ENCODE measurements at regions not wholly inside any gene's neighbourhood (a gene's known extent, or its start where the extent isn't known, plus 50 kb on each side); places are given as distances from the start of the nearest gene placed in this dataset.
"Not testable (repeated sequence)": the region's sequence is repeated elsewhere in the genome, so short reads cannot be mapped to it uniquely, and the experiment has no call there.

GRCh38 chr5:84779186-84779585 is 394.5 kb upstream of the EDIL3 start:
- DNase-seq: no peak

GRCh38 chr5:84764227-84764626 is 379.5 kb upstream of the EDIL3 start:
- DNase-seq: no peak

- no peak for DNase-seq
These were observed 373.3 kb upstream of the EDIL3 start for GRCh38 chr5:84758008-84758407.

- DNase-seq: no peak
These were observed 368.1 kb upstream of the EDIL3 start for GRCh38 chr5:84752780-84753179.

GRCh38 chr5:84748313-84748712 is 363.6 kb upstream of the EDIL3 start:
- DNase-seq: no peak

- not testable (repeated sequence) for DNase-seq
These were observed 361.6 kb upstream of the EDIL3 start for GRCh38 chr5:84746280-84746679.

GRCh38 chr5:84741056-84741455 is 356.4 kb upstream of the EDIL3 start:
- DNase-seq: no peak

GRCh38 chr5:84729326-84729725 is 344.6 kb upstream of the EDIL3 start:
- no peak for DNase-seq

GRCh38 chr5:84727708-84728107 is 343.0 kb upstream of the EDIL3 start:
- no peak for DNase-seq

GRCh38 chr5:84725946-84726570 is 341.4 kb upstream of the EDIL3 start:
- DNase-seq: no peak

GRCh38 chr5:84724683-84725082 is 340.0 kb upstream of the EDIL3 start:
- no peak for DNase-seq

GRCh38 chr5:84724181-84724580 is 339.5 kb upstream of the EDIL3 start:
- DNase-seq: no peak

- DNase-seq: no peak
These were observed 333.7 kb upstream of the EDIL3 start for GRCh38 chr5:84718377-84718776.

- no peak for DNase-seq
These were observed 331.0 kb upstream of the EDIL3 start for GRCh38 chr5:84715686-84716085.

- DNase-seq: no peak
These were observed 330.4 kb upstream of the EDIL3 start for GRCh38 chr5:84715091-84715490.

GRCh38 chr5:84709075-84709474 is 324.4 kb upstream of the EDIL3 start:
- DNase-seq: no peak

GRCh38 chr5:84706678-84707641 is 322.3 kb upstream of the EDIL3 start:
- no peak for DNase-seq

- not testable (repeated sequence) for DNase-seq
These were observed 315.9 kb upstream of the EDIL3 start for GRCh38 chr5:84700545-84700944.

- DNase-seq: no peak
These were observed 312.0 kb upstream of the EDIL3 start for GRCh38 chr5:84696651-84697050.

GRCh38 chr5:84695330-84695729 is 310.6 kb upstream of the EDIL3 start:
- no peak for DNase-seq

GRCh38 chr5:84693256-84693655 is 308.6 kb upstream of the EDIL3 start:
- DNase-seq: no peak

- no peak for DNase-seq
These were observed 303.9 kb upstream of the EDIL3 start for GRCh38 chr5:84688566-84688965.

GRCh38 chr5:84685121-84685894 is 300.6 kb upstream of the EDIL3 start:
- DNase-seq: no peak

GRCh38 chr5:84683594-84683993 is 298.9 kb upstream of the EDIL3 start:
- DNase-seq: no peak
